Spleen (tissue), 7 donors: ENCODE measurements at regions not wholly inside any gene's neighbourhood (a gene's known extent, or its start where the extent isn't known, plus 50 kb on each side); places are given as distances from the start of the nearest gene placed in this dataset.

Experiments
- POLR2A ChIP-seq, 3 donors: fragments of 450-650 bp; IDR thresholded peaks; one replicate each; pipeline ENCODE4 v1.5.1; 2017; ENCODE audit warnings: antibody characterized with exemption in 3 of 3, mild to moderate bottlenecking in 1 of 3
- POLR2AphosphoS5 ChIP-seq, 3 donors: sonication (generic); formaldehyde crosslinking; IDR thresholded peaks; one replicate each; pipeline ENCODE4 v1.5.1; 2017; ENCODE audit warnings: antibody characterized with exemption in 3 of 3
- TF ChIP-seq, protein P1 (sequence below), 11 experiments: fragments of 200-600 bp in 7 of 11; fragments of 450-650 bp in 4 of 11; sonication (generic) in 4 of 11; IDR thresholded peaks in 8 of 11; conservative IDR thresholded peaks in 3 of 11; 1 replicate in 7 of 11; 2 replicates in 4 of 11; pipeline versions ENCODE4 v1.4.0 to v1.8.0; 2016 to 2021; ENCODE audit warnings: antibody characterized with exemption in 11 of 11, inconsistent platforms in 4 of 11, mild to moderate bottlenecking in 1 of 11
- donor health status: DM: no; HTN: no; CAD: no; lungs with moderate emphysema.
- donor health status: DM: no; HTN: no; CAD: no.
- donor health status: DM: no; HTN: no; CAD: no.

DNA sequence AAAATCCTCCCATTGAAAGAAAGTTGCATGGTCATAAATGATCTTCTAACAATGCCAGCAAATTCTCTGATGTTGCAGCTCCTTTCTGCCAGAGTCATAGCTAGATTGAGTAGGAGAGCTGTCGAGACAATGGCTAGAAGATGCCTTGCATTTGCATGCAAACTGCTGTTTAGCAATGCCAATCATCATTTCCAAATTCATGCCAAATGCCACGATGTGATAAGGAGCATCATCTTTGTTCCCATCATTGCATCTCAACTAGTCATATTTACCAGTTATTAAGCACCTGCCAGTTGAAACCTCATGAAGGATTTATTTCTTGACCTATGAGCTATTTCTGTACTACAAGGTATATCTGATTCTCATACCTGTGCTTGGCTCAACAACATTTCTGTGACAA is 246.4 kb upstream of the PIK3R1 start:
- TF ChIP-seq POLR2A (IDR thresholded peaks at IDR 0.05) (no peak), POLR2AphosphoS5 (IDR thresholded peaks at IDR 0.05) (no peak)
- TF ChIP-seq, protein P1, sequence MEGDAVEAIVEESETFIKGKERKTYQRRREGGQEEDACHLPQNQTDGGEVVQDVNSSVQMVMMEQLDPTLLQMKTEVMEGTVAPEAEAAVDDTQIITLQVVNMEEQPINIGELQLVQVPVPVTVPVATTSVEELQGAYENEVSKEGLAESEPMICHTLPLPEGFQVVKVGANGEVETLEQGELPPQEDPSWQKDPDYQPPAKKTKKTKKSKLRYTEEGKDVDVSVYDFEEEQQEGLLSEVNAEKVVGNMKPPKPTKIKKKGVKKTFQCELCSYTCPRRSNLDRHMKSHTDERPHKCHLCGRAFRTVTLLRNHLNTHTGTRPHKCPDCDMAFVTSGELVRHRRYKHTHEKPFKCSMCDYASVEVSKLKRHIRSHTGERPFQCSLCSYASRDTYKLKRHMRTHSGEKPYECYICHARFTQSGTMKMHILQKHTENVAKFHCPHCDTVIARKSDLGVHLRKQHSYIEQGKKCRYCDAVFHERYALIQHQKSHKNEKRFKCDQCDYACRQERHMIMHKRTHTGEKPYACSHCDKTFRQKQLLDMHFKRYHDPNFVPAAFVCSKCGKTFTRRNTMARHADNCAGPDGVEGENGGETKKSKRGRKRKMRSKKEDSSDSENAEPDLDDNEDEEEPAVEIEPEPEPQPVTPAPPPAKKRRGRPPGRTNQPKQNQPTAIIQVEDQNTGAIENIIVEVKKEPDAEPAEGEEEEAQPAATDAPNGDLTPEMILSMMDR (IDR thresholded peaks at IDR 0.05 in 8 of 11, conservative IDR thresholded peaks at IDR 0.05 in 3 of 11) = no peak
